BJ (cell line): ENCODE measurements at regions not wholly inside any gene's neighbourhood (a gene's known extent, or its start where the extent isn't known, plus 50 kb on each side); places are given as distances from the start of the nearest gene placed in this dataset.
"Not testable (repeated sequence)": the region's sequence is repeated elsewhere in the genome, so short reads cannot be mapped to it uniquely, and the experiment has no call there.

Source experiments
- CTCF ChIA-PET: fragments of 350-600 bp; formaldehyde crosslinking; extraction: SDS; loops from one replicate; lab custom pipeline; 2021; ENCODE audit warnings: antibody characterized with exemption, inconsistent platforms; lab: Yijun Ruan, JAX
- POLR2A ChIA-PET: fragments of 300-600 bp; sonication (Branson Sonifier 250); formaldehyde crosslinking; extraction: SDS; loops from one replicate; lab custom pipeline; 2021; ENCODE audit warnings: antibody characterized with exemption; lab: Charles Lee
- DNase-seq: peaks from one replicate; pipeline ENCODE4 v3.0.0-alpha.2; 2011; ENCODE audit warnings: low read depth
- H3K27me3 ChIP-seq: 2 replicates; pipeline ENCODE4 v1.6.0; 2011; ENCODE audit warnings: low read length; ENCODE audit not compliant: control insufficient read depth, insufficient read depth
- H3K36me3 ChIP-seq: 2 replicates; pipeline ENCODE4 v1.5.1; 2011; ENCODE audit warnings: low read length; ENCODE audit not compliant: control insufficient read depth, insufficient read depth
- H3K4me3 ChIP-seq: 2 replicates; pipeline ENCODE4 v1.5.1; 2011; ENCODE audit warnings: low read depth, mild to moderate bottlenecking, control low read depth, low read length
- CTCF ChIP-seq: IDR thresholded peaks from 2 replicates; pipeline ENCODE4 v1.5.1; 2011; ENCODE audit warnings: low read depth, mild to moderate bottlenecking, control low read depth, inconsistent platforms, low read length, moderate library complexity; ENCODE audit not compliant: insufficient read depth

GRCh38 chr9:71271602-71272001, 150.2 kb upstream of the TRPM3 start:
- no peak for TF ChIP-seq CTCF
- POLR2A ChIA-PET, result no interaction called here
- no peak for DNase-seq

GRCh38 chr9:71270554-71270953, 149.1 kb upstream of the TRPM3 start:
- no peak for TF ChIP-seq CTCF
- DNase-seq, result no peak
- H3K4me3 ChIP-seq, result no peak overlapping the region
- H3K27me3 ChIP-seq, result no peaks in the 10 kb centered on the region; the same call in 1 of the 2 replicates
- ChIA-PET POLR2A (no interaction called here), CTCF (no interaction called here)
- H3K36me3 ChIP-seq, result no peaks in the 10 kb centered on the region

More at GRCh38 chr9:71271602-71272001, 150.2 kb upstream of the TRPM3 start:
- CTCF ChIA-PET, result no interaction called here
- Histone ChIP-seq H3K4me3 (no peak overlapping the region), H3K27me3 (no peaks in the 10 kb centered on the region; the same call in 1 of the 2 replicates), H3K36me3 (no peaks in the 10 kb centered on the region)

- Histone ChIP-seq H3K4me3 (no peak overlapping the region), H3K36me3 (no peaks in the 10 kb centered on the region), H3K27me3 (no peaks in the 10 kb centered on the region; the same call in 1 of the 2 replicates)
- no peak for TF ChIP-seq CTCF
- ChIA-PET POLR2A (no interaction called here), CTCF (no interaction called here)
- no peak for DNase-seq
Measured at GRCh38 chr9:71269859-71270258, 148.4 kb upstream of the TRPM3 start.

GRCh38 chr9:71268871-71269635, 147.6 kb upstream of the TRPM3 start:
- no peak overlapping the region for H3K4me3 ChIP-seq
- H3K36me3 ChIP-seq, result no peaks in the 10 kb centered on the region
- CTCF ChIA-PET, result no interaction called here
- TF ChIP-seq CTCF, result no peak
- POLR2A ChIA-PET, result no interaction called here
- DNase-seq, result no peak
- H3K27me3 ChIP-seq, result no peaks in the 10 kb centered on the region; the same call in 1 of the 2 replicates

- Histone ChIP-seq H3K4me3 (no peak overlapping the region), H3K36me3 (no peaks in the 10 kb centered on the region), H3K27me3 (no peaks in the 10 kb centered on the region)
- TF ChIP-seq CTCF, result no peak
- ChIA-PET POLR2A (no interaction called here), CTCF (interaction anchor here (1.4 kb wide), 1 partner anchor 13 kb away, joined by 3 read pairs; no protein-coding TSS in a partner anchor)
- no peak for DNase-seq
Measured at GRCh38 chr9:71263451-71263850, 142.0 kb upstream of the TRPM3 start.

GRCh38 chr9:71260419-71260818, 139.0 kb upstream of the TRPM3 start:
- CTCF ChIA-PET, result not testable (repeated sequence)

More at GRCh38 chr9:71260419-71260818, 139.0 kb upstream of the TRPM3 start:
- POLR2A ChIA-PET, H3K27me3 ChIP-seq, H3K36me3 ChIP-seq, H3K4me3 ChIP-seq, DNase-seq: not testable (repeated sequence)
